Activated CD4-positive, alpha-beta T cell treated with anti-CD3 and anti-CD28 coated beads for 36 hours (primary cell): ENCODE measurements at regions not wholly inside any gene's neighbourhood (a gene's known extent, or its start where the extent isn't known, plus 50 kb on each side); places are given as distances from the start of the nearest gene placed in this dataset.
"Not testable (repeated sequence)": the region's sequence is repeated elsewhere in the genome, so short reads cannot be mapped to it uniquely, and the experiment has no call there.

ENCODE experiments used
- ATAC-seq: fragments of 200-7000 bp; cut with Tn5 transposase; one replicate; pipeline ENCODE4 v1.10.0; 2021; ENCODE audit warnings: mild to moderate bottlenecking, moderate library complexity
- CTCF ChIA-PET: fragments of 350-600 bp; sonication (Branson Sonifier 250); formaldehyde crosslinking; loops from one replicate; lab custom pipeline; 2021; ENCODE audit warnings: antibody characterized with exemption; lab: Charles Lee
- POLR2A ChIA-PET: fragments of 350-600 bp; sonication (Branson Sonifier 250); formaldehyde crosslinking; loops from one replicate; lab custom pipeline; 2021; ENCODE audit warnings: antibody characterized with exemption, inconsistent platforms; lab: Charles Lee
- DNase-seq: peaks from one replicate; pipeline ENCODE4 v3.0.0-alpha.2; 2020
- H3K27ac Mint-ChIP-seq: one replicate; pipeline ENCODE4 v1.8.0; 2021; ENCODE audit warnings: mixed read lengths
- H3K27me3 Mint-ChIP-seq: one replicate; pipeline ENCODE4 v1.8.0; 2021; ENCODE audit warnings: mixed read lengths
- H3K36me3 Mint-ChIP-seq: one replicate; pipeline ENCODE4 v1.8.0; 2021; ENCODE audit warnings: low read depth, mixed read lengths
- H3K4me1 Mint-ChIP-seq: one replicate; pipeline ENCODE4 v1.8.0; 2021; ENCODE audit warnings: mixed read lengths
- H3K4me3 Mint-ChIP-seq: one replicate; pipeline ENCODE4 v1.8.0; 2021; ENCODE audit warnings: mild to moderate bottlenecking, moderate library complexity, mixed read lengths
- H3K9me3 Mint-ChIP-seq: one replicate; pipeline ENCODE4 v1.8.0; 2021; ENCODE audit warnings: low read depth, mixed read lengths
- intact Hi-C, 2 experiments: fragments of 100-400 bp; cut with DNase I in 1 of 2; cut with micrococcal nuclease in 1 of 2; formaldehyde crosslinking; loops; one replicate each; pipeline versions ENCODE4 v1.14.2 to v1.15.1; 2022 to 2024; cut with DNase I, micrococcal nuclease

DNA sequence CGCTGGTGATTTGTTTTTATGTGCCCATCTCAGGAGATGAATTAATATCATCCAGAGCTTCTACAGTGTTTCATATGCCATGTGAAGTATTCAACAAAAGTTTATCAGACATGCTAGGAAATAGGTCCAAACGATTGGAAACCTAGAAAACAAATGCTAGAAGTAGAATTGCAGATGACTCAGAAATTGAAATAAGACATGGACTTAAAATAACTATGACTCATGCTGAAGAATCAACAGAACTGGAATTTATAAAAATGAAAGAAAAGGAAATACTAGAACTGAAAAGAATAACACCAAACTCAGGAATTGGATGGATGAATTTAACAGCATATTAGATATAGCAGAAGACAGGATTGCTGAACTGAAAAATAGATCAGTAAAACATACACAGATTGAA, 172.7 kb upstream of the GIMD1 start:
- ChIA-PET CTCF (no interaction called here), POLR2A (no interaction called here)
- Mint-ChIP-seq H3K27ac (no peak overlapping the region), H3K4me3 (no peak overlapping the region), H3K36me3 (no peaks in the 10 kb centered on the region), H3K27me3 (no peaks in the 10 kb centered on the region), H3K9me3 (peaks cover 6% of the 10 kb centered on the region), H3K4me1 (no peaks in the 10 kb centered on the region)
- DNase-seq, result no peak
- intact Hi-C loops, result no loop called here
- no peak for ATAC-seq

DNA sequence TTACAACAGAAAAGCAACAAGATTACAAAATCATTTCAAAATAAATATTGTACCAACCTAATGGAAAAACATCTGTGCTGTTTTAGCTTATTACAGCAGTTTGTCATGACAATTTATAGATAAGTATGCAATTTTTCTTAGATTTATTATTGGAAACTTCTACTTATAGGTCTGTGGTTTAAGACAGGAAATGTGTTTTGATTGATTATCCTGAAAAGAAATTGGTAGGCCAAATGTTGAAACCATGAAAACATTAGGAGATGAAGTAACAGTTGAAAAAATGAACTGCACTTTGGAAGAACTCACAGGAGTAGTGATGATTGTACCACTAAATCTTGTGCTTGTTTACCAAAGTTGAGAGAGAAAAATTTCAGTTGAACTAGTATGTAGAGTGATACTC, 162.2 kb upstream of the GIMD1 start:
- no peaks in the 10 kb centered on the region for H3K27me3 Mint-ChIP-seq
- DNase-seq (no peak), ATAC-seq (no peak)
- ChIA-PET POLR2A (interaction anchor here (0.6 kb wide), 1 partner anchor 468 kb away, joined by 3 read pairs; no protein-coding TSS in a partner anchor), CTCF (no interaction called here)
- H3K4me3 Mint-ChIP-seq, result no peak overlapping the region
- intact Hi-C loops, result no loop called here
- H3K36me3 Mint-ChIP-seq, result no peaks in the 10 kb centered on the region
- H3K9me3 Mint-ChIP-seq, result no peaks in the 10 kb centered on the region
- H3K27ac Mint-ChIP-seq, result no peak overlapping the region
- H3K4me1 Mint-ChIP-seq, result peaks cover 5% of the 10 kb centered on the region

DNA sequence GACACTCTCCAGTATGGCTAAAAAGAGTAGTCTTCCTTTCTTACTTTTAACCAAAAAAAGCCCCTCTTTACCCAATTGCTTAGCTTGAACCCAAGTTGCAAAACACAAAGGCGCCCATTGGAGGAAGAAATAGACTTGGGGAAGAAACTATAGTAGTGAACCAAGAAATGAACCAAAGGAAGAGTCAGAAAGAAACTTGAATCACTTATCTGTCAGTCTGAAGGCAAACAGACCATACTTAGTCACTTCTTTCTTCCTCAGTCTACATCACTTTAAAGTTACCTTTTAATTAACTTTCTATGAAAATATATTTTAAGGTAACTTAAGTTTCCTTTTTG, 161.4 kb upstream of the GIMD1 start:
- ChIA-PET CTCF (no interaction called here), POLR2A (no interaction called here)
- Mint-ChIP-seq H3K9me3 (no peaks in the 10 kb centered on the region), H3K4me1 (peaks cover 5% of the 10 kb centered on the region), H3K36me3 (no peaks in the 10 kb centered on the region), H3K4me3 (no peak overlapping the region), H3K27ac (no peak overlapping the region), H3K27me3 (no peaks in the 10 kb centered on the region)
- ATAC-seq (peak; percentile 75), DNase-seq (no peak)
- intact Hi-C loops, result no loop called here

DNA sequence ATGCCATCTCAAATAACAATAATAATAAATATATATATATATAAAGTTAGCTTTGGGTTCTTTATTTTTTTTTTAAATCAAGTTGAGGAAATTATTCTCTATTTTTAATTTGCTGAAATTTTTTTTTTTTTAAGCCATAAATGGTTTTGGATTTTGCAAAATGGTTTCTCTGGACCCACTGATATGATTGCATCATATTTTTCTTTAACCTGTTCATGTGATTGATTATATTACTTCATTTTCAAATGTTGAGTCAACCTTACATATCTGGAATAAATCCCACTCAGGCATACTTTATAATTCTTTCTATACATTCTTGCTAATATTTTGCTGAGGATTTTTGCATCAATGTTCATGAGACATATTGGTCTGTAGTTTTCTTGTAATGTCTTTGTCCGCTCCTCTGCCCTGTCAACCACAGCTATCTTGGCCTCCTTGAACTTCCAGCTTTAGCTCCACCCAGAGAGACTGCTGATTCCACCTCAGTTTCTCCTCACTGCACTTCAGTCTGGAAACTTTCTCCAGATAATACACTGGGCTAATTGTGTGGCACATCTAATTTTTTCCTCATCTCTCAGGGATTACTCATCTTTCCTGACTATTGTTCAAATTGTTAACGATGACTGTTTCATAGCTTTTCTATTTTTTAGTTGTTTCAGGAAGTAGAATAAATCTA, 160.9 kb upstream of the GIMD1 start:
- no peaks in the 10 kb centered on the region for H3K36me3 Mint-ChIP-seq
- no peaks in the 10 kb centered on the region for H3K27me3 Mint-ChIP-seq
- CTCF ChIA-PET, result interaction anchor here (0.7 kb wide), 1 partner anchor 57 kb away, joined by 3 read pairs; no protein-coding TSS in a partner anchor
- H3K4me1 Mint-ChIP-seq, result peaks cover 5% of the 10 kb centered on the region
- DNase-seq, result no peak
- no peak overlapping the region for H3K4me3 Mint-ChIP-seq
- no peak for ATAC-seq
- POLR2A ChIA-PET, result no interaction called here
- no peak overlapping the region for H3K27ac Mint-ChIP-seq
- no peaks in the 10 kb centered on the region for H3K9me3 Mint-ChIP-seq
- intact Hi-C loops, result no loop called here

DNA sequence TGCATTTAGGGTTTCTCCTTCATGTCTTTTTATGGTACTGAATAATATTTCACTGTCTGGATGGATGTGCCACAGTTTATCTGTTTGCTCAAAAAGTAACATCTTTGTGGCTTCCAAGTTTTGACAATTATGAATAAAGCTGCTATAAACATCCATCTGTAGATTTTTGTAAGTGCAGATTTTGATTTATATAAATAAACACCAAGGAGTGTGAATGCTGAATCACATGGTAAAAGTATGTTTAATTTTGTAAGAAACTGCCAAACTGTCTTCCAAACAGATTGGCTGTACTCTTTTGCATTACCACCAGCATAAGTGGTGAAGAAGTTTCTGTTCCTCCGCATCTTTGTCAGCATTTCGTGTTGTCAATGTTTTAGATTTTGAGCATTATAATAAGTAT, 158.7 kb upstream of the GIMD1 start:
- Mint-ChIP-seq H3K27ac (no peak overlapping the region), H3K9me3 (no peaks in the 10 kb centered on the region), H3K4me1 (peaks cover 5% of the 10 kb centered on the region), H3K27me3 (peaks cover 2% of the 10 kb centered on the region), H3K4me3 (no peak overlapping the region), H3K36me3 (no peaks in the 10 kb centered on the region)
- ChIA-PET CTCF (no interaction called here), POLR2A (no interaction called here)
- intact Hi-C loops, result no loop called here
- ATAC-seq (no peak), DNase-seq (no peak)

DNA sequence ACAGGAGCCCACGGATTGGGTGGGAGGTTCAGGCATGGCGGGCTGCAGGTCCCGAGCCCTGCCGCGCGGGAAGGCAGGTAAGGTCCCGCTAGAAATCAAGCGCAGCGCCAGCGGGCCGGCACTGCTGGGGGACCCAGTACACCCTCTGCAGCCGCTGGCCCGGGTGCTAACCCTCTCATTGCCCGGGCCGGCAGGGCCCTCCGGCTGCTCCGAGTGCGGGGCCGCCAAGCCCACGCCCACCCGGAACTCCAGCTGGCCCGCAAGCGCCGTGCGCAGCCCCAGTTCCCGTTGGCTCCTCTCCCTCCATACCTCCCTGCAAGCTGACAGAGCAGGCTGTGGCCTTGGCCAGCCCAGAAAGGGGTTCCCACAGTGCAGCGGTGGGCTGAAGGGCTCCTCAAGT, 156.8 kb upstream of the GIMD1 start:
- H3K9me3 Mint-ChIP-seq, POLR2A ChIA-PET, DNase-seq, H3K36me3 Mint-ChIP-seq, H3K4me3 Mint-ChIP-seq, H3K27me3 Mint-ChIP-seq, H3K27ac Mint-ChIP-seq, CTCF ChIA-PET, ATAC-seq, intact Hi-C loops, H3K4me1 Mint-ChIP-seq: not testable (repeated sequence)

DNA sequence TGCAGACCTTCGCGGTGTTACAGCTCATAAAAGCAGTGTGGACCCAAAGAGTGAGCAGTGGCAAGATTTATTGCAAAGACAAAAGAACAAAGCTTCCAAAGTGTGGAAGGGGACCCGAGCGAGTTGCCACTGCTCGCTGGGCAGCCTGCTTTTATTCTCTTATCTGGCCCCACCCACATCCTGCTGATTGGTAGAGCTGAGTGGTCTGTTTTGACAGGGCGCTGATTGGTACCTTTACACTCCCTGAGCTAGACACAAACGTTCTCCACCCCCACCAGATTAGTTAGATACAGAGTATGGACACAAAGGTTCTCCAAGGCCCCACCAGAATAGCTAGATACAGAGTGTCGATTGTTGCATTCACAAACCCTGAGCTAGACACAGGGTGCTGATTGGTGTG, 156.2 kb upstream of the GIMD1 start:
- H3K27ac Mint-ChIP-seq, intact Hi-C loops, H3K27me3 Mint-ChIP-seq, CTCF ChIA-PET, H3K9me3 Mint-ChIP-seq, DNase-seq, H3K4me3 Mint-ChIP-seq, ATAC-seq, H3K4me1 Mint-ChIP-seq, H3K36me3 Mint-ChIP-seq, POLR2A ChIA-PET: not testable (repeated sequence)

DNA sequence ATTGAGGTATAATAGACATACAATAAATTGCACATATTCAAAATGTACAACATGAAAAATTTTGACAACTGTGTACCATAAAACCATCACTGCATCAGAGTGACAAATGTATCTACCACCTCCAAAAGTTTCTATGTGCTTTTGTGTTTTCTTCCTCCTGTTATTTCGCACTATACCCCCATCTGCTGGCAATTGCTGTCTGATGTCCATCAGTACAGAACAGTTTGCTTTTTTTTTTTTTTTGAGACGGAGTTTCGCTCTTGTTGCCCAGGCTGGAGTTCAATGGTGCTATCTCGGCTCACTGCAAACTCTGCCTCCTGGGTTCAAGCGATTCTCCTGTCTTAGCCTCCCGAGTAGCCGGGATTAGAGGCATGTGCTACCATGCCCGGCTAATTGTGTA, 154.3 kb upstream of the GIMD1 start:
- H3K36me3 Mint-ChIP-seq, result no peaks in the 10 kb centered on the region
- no peaks in the 10 kb centered on the region for H3K9me3 Mint-ChIP-seq
- DNase-seq (no peak), ATAC-seq (no peak)
- intact Hi-C loops, result no loop called here
- no peak overlapping the region for H3K27ac Mint-ChIP-seq
- POLR2A ChIA-PET, result no interaction called here
- no peak overlapping the region for H3K4me3 Mint-ChIP-seq
- H3K4me1 Mint-ChIP-seq, result no peaks in the 10 kb centered on the region
- CTCF ChIA-PET, result no interaction called here
- H3K27me3 Mint-ChIP-seq, result peaks cover 2% of the 10 kb centered on the region

DNA sequence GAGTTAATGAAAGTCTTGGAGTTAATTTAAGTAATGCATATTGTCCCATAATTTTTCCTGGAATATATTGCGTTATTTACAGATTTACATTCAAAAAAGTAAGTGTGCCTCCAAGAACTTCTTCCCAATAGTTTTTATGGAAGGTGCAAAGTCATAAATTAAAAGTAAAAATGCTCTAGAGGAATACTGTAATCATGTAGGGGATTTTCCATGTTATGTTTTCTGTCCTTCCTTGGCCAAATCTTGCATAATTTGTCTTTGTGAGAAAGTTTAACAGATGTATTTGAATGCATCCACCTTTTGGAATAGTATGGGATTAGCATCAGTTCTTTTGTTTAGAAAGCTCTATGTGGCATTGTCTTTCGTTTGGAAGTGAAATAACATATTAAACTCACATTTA, 144.1 kb upstream of the GIMD1 start:
- intact Hi-C loops, result no loop called here
- H3K4me3 Mint-ChIP-seq, result no peak overlapping the region
- H3K27ac Mint-ChIP-seq, result no peak overlapping the region
- H3K27me3 Mint-ChIP-seq, result peaks cover 4% of the 10 kb centered on the region
- ChIA-PET CTCF (no interaction called here), POLR2A (no interaction called here)
- DNase-seq (no peak), ATAC-seq (no peak)
- H3K4me1 Mint-ChIP-seq, result no peaks in the 10 kb centered on the region
- no peaks in the 10 kb centered on the region for H3K9me3 Mint-ChIP-seq
- no peaks in the 10 kb centered on the region for H3K36me3 Mint-ChIP-seq

DNA sequence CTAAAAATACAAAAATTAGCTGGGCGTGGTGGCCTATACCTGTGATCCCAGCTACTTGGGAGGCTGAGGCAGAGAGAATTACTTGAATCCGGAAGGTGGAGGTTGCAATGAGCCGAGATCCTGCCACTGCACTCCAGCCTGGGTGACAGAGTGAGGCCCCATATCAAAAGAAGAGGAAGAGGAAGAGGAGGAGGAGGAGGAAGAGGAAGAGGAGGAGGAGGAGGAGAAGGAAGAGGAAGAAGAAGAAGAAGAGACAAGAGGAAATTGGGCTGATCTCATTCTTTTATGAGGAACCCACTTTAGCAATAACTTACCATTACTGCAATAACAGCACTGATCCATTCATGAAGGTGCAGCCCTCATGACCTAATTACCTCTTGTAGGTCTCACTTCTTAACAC, 138.9 kb upstream of the GIMD1 start:
- ATAC-seq (no peak), DNase-seq (no peak)
- H3K27me3 Mint-ChIP-seq, result peaks cover 13% of the 10 kb centered on the region
- H3K36me3 Mint-ChIP-seq, result no peaks in the 10 kb centered on the region
- H3K4me1 Mint-ChIP-seq, result no peaks in the 10 kb centered on the region
- CTCF ChIA-PET, result no interaction called here
- POLR2A ChIA-PET, result no interaction called here
- H3K27ac Mint-ChIP-seq, result no peak overlapping the region
- no peak overlapping the region for H3K4me3 Mint-ChIP-seq
- intact Hi-C loops, result no loop called here
- H3K9me3 Mint-ChIP-seq, result no peaks in the 10 kb centered on the region

DNA sequence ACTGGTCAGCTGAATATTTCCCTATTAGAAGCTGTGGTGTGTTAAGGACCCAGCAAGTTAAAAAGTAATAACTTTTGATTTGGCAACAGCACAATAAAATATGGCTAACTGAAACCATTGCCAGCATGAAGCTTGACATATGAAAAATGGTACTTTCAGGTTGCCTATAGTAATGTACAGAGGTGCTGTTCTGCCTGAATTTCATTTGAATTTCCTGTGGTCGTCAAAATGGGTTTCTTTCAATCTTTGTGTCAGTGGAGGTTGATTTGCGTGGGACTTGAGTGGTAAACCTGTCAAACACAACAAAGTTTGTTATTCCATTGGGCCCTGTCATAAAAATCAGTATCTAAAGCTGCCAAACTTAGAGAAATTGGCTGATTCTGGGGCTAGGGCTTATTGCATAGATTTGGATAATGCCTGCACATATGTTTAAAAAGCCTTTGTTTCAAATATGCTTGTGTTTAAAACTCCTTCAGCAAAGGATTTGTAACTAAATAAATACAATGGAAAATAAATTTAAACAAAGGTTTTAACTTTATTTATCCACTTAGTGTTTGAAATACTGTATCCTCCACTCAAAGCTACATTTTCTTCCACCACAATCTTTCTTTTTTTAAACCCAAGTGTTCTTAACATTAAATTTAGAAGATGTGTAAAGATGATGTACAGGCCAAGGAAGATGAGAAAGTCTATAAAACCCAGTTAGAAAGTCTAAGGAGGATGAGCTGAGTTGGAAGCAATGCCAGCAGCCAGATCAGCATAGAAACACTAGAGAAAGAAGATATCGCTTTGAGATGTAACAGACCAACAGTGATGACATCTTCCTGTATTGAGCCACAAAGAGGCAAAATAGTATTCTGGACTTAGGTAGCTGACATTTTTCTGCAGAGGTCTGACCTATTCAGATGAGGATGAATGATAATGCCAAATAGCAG, 134.8 kb upstream of the GIMD1 start:
- no peaks in the 10 kb centered on the region for H3K9me3 Mint-ChIP-seq
- no peak overlapping the region for H3K27ac Mint-ChIP-seq
- ChIA-PET POLR2A (no interaction called here), CTCF (interaction anchor here (0.9 to 3.3 kb wide), 5 partner anchors 13 to 237 kb away, joined by 3 to 20 read pairs (median 6); no protein-coding TSS in a partner anchor)
- no peaks in the 10 kb centered on the region for H3K36me3 Mint-ChIP-seq
- ATAC-seq (no peak), DNase-seq (no peak)
- intact Hi-C loops, result loop anchor here in 1 of 2 experiments (5.0 kb wide), 1 partner anchor 236 kb away; no protein-coding TSS in a partner anchor
- H3K4me1 Mint-ChIP-seq, result no peaks in the 10 kb centered on the region
- H3K27me3 Mint-ChIP-seq, result peaks cover 25% of the 10 kb centered on the region
- no peak overlapping the region for H3K4me3 Mint-ChIP-seq
